HepG2 (cell line): ENCODE measurements at regions not wholly inside any gene's neighbourhood (a gene's known extent, or its start where the extent isn't known, plus 50 kb on each side); places are given as distances from the start of the nearest gene placed in this dataset.

Experiments
- ASH2L ChIP-seq: fragments of 300-600, 200-600 bp; sonication (generic); IDR thresholded peaks from 2 replicates; pipeline ENCODE4 v1.7.0; 2017; ENCODE audit warnings: low read depth, mild to moderate bottlenecking, moderate library complexity, mixed read lengths, low read length; ENCODE audit not compliant: insufficient read length
- CHD2 ChIP-seq: IDR thresholded peaks from 2 replicates; pipeline ENCODE4 v1.6.1; 2011; ENCODE audit warnings: low read depth, low read length, improper control_type of control experiment
- ELF3 ChIP-seq: IDR thresholded peaks from 2 replicates; pipeline ENCODE4 v1.6.1; 2016; ENCODE audit warnings: missing genetic modification reagents, missing compliant biosample characterization
- FOSL2 ChIP-seq: sonication (generic); formaldehyde crosslinking; IDR thresholded peaks from 2 replicates; pipeline ENCODE4 v1.4.0; 2020; ENCODE audit warnings: missing genetic modification reagents
- HCFC1 ChIP-seq: fragments of 150-350 bp; IDR thresholded peaks from 2 replicates; pipeline ENCODE4 v1.6.1; 2014; ENCODE audit warnings: low read depth, low read length
- MED8 ChIP-seq: sonication (generic); formaldehyde crosslinking; IDR thresholded peaks from 2 replicates; pipeline ENCODE4 v1.8.1; 2023; ENCODE audit warnings: mild to moderate bottlenecking, missing genetic modification reagents; ENCODE audit not compliant: insufficient replicate concordance
- MYC ChIP-seq: sonication (generic); formaldehyde crosslinking; IDR thresholded peaks from 2 replicates; pipeline ENCODE4 v1.9.0; 2021; ENCODE audit warnings: missing genetic modification reagents, borderline replicate concordance
- NR2C2 ChIP-seq: sonication (generic); formaldehyde crosslinking; IDR thresholded peaks from 2 replicates; pipeline ENCODE4 v1.4.0; 2020; ENCODE audit warnings: missing genetic modification reagents, mild to moderate bottlenecking, moderate library complexity, borderline replicate concordance
- REXO4 ChIP-seq: sonication (generic); formaldehyde crosslinking; IDR thresholded peaks from 2 replicates; pipeline ENCODE4 v1.8.0; 2022; ENCODE audit warnings: missing genetic modification reagents, mild to moderate bottlenecking, borderline replicate concordance
- SOX6 ChIP-seq, 2 experiments: fragments of 450-650 bp in 1 of 2; sonication (generic) in 1 of 2; formaldehyde crosslinking in 1 of 2; IDR thresholded peaks; 2 replicates each; pipeline versions ENCODE4 v1.4.0 to v1.6.1; 2017 to 2020; ENCODE audit warnings: antibody characterized with exemption in 1 of 2, mild to moderate bottlenecking in 1 of 2, missing genetic modification reagents in 1 of 2
- U2AF1 ChIP-seq: fragments of 200-400 bp; formaldehyde crosslinking; optimal IDR thresholded peaks from 2 replicates; pipeline ENCODE3; 2017; ENCODE audit warnings: mild to moderate bottlenecking, low read depth, low read length
- ZNF136 ChIP-seq: sonication (generic); formaldehyde crosslinking; IDR thresholded peaks from 2 replicates; pipeline ENCODE4 v1.8.1; 2022; ENCODE audit warnings: low read depth, mild to moderate bottlenecking, moderate library complexity, missing genetic modification reagents
- ZNF160 ChIP-seq: sonication (generic); formaldehyde crosslinking; IDR thresholded peaks from 2 replicates; pipeline ENCODE4 v1.8.0; 2022; ENCODE audit warnings: mild to moderate bottlenecking, inconsistent platforms, missing genetic modification reagents
- ZNF335 ChIP-seq: sonication (generic); formaldehyde crosslinking; IDR thresholded peaks from 2 replicates; pipeline ENCODE4 v1.4.0; 2020; ENCODE audit warnings: missing genetic modification reagents
- ZNF484 ChIP-seq: sonication (generic); formaldehyde crosslinking; IDR thresholded peaks from 2 replicates; pipeline ENCODE4 v1.5.1; 2020; ENCODE audit warnings: mild to moderate bottlenecking, low read depth, missing genetic modification reagents, borderline replicate concordance
- ZNF607 ChIP-seq: sonication (generic); formaldehyde crosslinking; IDR thresholded peaks from 2 replicates; pipeline ENCODE4 v1.5.1; 2020; ENCODE audit warnings: missing genetic modification reagents, mild to moderate bottlenecking, borderline replicate concordance
- TF ChIP-seq, protein P1 (sequence below): IDR thresholded peaks from 2 replicates; pipeline ENCODE4 v1.6.1; 2012; ENCODE audit warnings: inconsistent platforms
- TF ChIP-seq, protein P2 (sequence below): sonication (generic); formaldehyde crosslinking; IDR thresholded peaks from 2 replicates; pipeline ENCODE4 v1.8.1; 2022; ENCODE audit warnings: low read depth, mild to moderate bottlenecking, missing genetic modification reagents
- TF ChIP-seq, protein P3 (sequence below): IDR thresholded peaks from 2 replicates; pipeline ENCODE4 v1.6.1; 2016
- TF ChIP-seq, protein P4 (sequence below): sonication (generic); formaldehyde crosslinking; IDR thresholded peaks from 2 replicates; pipeline ENCODE4 v1.4.0; 2020; ENCODE audit warnings: missing genetic modification reagents
- TF ChIP-seq, protein P5 (sequence below): sonication (generic); formaldehyde crosslinking; IDR thresholded peaks from 2 replicates; pipeline ENCODE4 v1.4.0; 2020; ENCODE audit warnings: missing genetic modification reagents

DNA sequence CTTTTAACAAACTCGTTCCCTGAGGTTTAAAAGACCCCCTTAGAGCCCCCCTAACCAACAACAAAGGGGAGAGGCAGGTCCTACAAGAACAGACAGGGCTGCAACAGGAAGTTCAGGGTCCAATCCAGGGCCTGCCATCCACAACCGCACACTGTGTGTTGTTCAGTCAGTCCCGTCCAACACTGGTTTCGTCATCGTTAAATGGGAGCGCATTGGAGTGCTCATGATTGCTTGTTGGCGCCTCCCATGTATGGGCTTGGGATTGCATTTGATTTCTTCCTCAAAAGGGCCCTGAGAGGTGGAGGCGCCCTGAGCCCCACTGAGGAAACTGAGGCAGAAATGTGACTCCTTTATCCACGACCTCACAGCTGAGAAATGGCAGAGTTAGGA, 174.1 kb downstream of the MN1 start (continued):
- TF ChIP-seq ZNF136 (CRISPR knock-in tag) (no peak), ELF3 (peak; percentile 48), U2AF1 (no peak), HCFC1 (no peak), ZNF335 (CRISPR knock-in tag) (no peak), ZNF607 (CRISPR knock-in tag) (no peak), FOSL2 (CRISPR knock-in tag) (peak; percentile 40; the same call in 1 of the 2 replicates), MED8 (CRISPR knock-in tag) (no peak), ZNF484 (CRISPR knock-in tag) (no peak), NR2C2 (CRISPR knock-in tag) (0 out of 2 replicates have a peak, but pooled peaks have one; percentile 13), ZNF160 (CRISPR knock-in tag) (no peak), REXO4 (CRISPR knock-in tag) (no peak), MYC (CRISPR knock-in tag) (no peak), ASH2L (peak; percentile 52), CHD2 (no peak), SOX6 (IDR thresholded peaks at IDR 0.05) (no peak), SOX6 (CRISPR knock-in tag; IDR thresholded peaks at IDR 0.05) (0 out of 2 replicates have a peak, but pooled peaks have one; percentile 31)
- TF ChIP-seq, protein P1, sequence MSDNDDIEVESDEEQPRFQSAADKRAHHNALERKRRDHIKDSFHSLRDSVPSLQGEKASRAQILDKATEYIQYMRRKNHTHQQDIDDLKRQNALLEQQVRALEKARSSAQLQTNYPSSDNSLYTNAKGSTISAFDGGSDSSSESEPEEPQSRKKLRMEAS: no peak
- TF ChIP-seq, protein P2, sequence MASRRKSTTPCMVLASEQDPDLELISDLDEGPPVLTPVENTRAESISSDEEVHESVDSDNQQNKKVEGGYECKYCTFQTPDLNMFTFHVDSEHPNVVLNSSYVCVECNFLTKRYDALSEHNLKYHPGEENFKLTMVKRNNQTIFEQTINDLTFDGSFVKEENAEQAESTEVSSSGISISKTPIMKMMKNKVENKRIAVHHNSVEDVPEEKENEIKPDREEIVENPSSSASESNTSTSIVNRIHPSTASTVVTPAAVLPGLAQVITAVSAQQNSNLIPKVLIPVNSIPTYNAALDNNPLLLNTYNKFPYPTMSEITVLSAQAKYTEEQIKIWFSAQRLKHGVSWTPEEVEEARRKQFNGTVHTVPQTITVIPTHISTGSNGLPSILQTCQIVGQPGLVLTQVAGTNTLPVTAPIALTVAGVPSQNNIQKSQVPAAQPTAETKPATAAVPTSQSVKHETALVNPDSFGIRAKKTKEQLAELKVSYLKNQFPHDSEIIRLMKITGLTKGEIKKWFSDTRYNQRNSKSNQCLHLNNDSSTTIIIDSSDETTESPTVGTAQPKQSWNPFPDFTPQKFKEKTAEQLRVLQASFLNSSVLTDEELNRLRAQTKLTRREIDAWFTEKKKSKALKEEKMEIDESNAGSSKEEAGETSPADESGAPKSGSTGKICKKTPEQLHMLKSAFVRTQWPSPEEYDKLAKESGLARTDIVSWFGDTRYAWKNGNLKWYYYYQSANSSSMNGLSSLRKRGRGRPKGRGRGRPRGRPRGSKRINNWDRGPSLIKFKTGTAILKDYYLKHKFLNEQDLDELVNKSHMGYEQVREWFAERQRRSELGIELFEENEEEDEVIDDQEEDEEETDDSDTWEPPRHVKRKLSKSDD (CRISPR knock-in tag): no peak
- TF ChIP-seq, protein P3, sequence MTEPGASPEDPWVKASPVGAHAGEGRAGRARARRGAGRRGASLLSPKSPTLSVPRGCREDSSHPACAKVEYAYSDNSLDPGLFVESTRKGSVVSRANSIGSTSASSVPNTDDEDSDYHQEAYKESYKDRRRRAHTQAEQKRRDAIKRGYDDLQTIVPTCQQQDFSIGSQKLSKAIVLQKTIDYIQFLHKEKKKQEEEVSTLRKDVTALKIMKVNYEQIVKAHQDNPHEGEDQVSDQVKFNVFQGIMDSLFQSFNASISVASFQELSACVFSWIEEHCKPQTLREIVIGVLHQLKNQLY: no peak
- TF ChIP-seq, protein P4, sequence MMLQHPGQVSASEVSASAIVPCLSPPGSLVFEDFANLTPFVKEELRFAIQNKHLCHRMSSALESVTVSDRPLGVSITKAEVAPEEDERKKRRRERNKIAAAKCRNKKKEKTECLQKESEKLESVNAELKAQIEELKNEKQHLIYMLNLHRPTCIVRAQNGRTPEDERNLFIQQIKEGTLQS (CRISPR knock-in tag): peak; percentile 87
- TF ChIP-seq, protein P5, sequence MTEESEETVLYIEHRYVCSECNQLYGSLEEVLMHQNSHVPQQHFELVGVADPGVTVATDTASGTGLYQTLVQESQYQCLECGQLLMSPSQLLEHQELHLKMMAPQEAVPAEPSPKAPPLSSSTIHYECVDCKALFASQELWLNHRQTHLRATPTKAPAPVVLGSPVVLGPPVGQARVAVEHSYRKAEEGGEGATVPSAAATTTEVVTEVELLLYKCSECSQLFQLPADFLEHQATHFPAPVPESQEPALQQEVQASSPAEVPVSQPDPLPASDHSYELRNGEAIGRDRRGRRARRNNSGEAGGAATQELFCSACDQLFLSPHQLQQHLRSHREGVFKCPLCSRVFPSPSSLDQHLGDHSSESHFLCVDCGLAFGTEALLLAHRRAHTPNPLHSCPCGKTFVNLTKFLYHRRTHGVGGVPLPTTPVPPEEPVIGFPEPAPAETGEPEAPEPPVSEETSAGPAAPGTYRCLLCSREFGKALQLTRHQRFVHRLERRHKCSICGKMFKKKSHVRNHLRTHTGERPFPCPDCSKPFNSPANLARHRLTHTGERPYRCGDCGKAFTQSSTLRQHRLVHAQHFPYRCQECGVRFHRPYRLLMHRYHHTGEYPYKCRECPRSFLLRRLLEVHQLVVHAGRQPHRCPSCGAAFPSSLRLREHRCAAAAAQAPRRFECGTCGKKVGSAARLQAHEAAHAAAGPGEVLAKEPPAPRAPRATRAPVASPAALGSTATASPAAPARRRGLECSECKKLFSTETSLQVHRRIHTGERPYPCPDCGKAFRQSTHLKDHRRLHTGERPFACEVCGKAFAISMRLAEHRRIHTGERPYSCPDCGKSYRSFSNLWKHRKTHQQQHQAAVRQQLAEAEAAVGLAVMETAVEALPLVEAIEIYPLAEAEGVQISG (CRISPR knock-in tag): peak; percentile 28; the same call in 1 of the 2 replicates
